ENCODE measurements at regions not wholly inside any gene's neighbourhood (a gene's known extent, or its start where the extent isn't known, plus 50 kb on each side); places are given as distances from the start of the nearest gene placed in this dataset.

GRCh38 chrX:10939424-10939823 is 171.7 kb upstream of the HCCS start:
- TF ChIP-seq CTCF (IDR thresholded peaks at IDR 0.05) (no peak), POLR2A (IDR thresholded peaks at IDR 0.05) (no peak)
